Left hindlimb (tissue), 1 donor: ENCODE measurements at regions not wholly inside any gene's neighbourhood (a gene's known extent, or its start where the extent isn't known, plus 50 kb on each side); places are given as distances from the start of the nearest gene placed in this dataset.

Experiments
- DNase-seq: peaks from one replicate; pipeline ENCODE4 v3.0.0-alpha.2; 2018

DNA sequence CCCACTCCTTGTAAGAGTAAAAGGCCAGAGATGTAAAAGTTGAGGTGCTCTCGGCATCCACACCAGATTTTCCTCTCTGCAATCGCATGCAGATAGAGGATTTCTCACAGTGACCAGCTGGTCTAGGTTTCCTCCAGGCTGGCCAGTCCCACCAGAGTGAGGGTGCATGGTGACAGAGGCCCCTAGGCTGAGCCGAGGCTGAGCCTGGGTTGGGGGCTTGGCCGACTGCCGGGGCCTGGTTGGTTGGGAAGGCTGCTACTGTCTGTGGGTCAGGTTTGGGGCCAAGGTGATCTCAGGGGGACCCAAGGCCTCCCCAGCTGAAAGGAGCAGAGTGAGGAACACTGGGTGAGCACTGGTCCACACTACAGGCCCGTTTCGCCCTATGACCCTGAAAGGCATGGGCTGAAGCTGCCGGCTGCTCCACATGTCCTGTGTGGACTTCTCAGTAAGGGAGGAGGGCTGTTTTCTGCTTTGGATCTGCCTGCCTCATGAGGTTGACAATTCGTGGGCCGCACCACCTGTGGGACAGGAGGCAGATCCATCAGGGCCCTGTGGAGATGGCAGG lies 400.8 kb upstream of the IRX4 start:
- no peak for DNase-seq

DNA sequence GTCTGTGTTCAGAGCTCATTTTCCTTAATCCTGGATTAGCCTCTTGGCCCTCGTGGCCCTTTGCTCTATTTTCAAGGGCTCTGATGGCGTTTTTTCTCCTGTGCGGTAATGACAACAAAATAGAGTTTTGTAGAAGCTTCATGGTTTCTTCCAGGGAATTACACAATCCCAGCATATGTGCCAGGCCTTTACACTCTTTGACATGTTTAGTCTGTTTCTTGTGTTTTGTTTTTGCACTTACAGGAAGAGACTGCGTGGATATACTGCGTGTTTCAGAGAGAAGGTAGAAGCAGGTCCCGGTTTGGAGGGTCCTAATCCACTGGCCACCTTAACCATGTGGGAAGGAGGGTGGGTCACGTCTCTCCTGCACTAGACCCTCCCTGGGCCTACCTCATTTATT lies 400.2 kb upstream of the IRX4 start:
- no peak for DNase-seq

DNA sequence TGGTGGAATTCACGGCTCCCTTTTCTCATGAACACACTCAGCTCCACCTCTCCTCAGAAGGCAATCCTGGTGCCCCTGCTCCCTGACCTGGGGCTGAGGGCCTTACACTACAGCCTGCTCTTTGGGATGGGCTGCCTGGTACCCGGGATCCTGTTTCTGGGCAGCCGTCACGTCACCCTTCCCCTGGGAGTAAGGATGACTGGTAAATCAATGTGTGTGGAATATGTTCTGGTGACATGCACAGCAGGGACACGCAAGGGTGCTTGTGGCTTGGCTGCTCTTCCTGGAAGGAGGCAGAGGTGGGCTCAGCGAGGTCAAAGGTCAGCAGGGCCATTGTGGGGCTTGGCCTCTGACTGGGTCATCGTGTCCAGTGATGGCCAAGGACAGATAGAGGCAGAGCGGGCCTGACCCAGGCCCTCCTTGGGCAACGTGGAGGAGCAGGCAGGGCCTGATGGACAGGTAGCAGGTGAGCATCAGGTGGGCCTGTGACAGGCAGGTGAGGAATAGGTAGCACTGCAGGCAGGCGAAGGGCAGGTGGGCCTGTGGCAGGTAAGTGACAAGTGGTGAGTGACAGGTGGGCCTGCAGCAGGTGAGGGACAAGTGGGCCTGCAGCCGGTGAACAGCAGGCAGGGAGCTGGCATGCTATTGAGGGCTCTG lies 399.4 kb upstream of the IRX4 start:
- DNase-seq = no peak

DNA sequence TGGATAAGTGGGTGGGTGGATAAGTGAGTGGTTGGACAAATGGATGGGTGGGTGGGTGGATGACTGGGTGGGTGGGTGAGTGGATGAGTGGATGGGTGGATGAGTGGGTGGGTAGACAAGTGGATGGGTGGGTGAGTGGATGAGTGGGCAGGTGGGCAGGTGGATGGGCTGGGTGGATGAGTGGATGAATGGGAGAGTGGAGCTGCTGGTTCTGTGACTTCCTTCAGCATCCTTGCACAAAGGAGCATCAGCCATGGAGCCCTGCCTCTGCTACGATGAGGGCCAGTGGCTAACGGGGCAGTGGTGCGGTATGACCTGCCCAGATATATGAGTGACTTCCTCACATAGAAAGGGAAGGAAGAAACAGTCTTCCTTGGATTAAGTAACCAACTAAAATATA lies 398.7 kb upstream of the IRX4 start:
- DNase-seq = no peak

DNA sequence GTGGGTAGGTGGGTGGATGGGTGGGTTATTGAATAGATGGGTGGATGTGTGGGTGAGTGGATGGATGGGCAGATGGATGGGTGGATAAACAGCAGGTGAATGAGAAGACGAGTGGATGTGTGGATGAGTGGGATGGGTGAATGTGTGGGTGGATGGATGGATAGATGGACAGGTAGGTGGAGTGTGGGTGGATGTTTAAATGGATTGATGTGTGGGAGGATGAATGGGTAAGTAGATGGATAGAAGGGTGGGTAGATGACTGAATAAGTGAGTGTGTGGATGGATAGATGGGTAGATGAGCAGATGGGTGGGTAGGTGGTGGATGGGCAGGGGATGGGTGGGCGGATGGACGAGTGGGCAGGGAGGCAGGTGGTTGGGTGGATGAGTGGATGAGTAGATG lies 397.6 kb upstream of the IRX4 start:
- DNase-seq = no peak

DNA sequence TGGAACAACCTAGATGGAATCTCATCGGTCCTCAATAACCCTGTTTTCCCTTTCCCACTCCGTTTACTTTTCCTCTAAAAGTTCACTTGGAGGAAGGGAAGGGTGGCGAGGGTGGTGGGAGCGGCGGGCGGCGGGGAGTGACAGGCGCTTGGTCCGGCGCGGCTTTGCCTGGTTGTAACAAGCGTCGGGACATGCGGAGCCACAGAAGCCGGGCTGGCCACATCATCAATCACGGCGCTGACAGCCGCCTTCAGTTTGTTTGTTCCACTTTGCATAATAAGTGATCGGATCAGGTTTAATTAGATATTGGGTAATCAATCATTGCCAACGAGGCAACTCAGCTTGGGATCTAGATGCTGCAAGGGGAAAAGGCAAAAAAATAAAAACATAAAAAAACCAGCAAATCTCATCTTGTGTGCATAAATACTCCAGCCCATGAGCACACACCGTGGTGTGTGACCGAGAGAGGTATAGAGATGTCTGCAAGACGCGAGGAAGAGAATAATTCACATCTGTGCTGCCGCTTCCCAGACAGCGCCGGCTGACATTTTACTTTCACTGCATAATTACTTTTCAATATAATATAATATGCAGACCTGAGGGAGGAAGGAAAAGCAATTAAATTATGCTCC lies 396.2 kb upstream of the IRX4 start:
- DNase-seq = no peak

DNA sequence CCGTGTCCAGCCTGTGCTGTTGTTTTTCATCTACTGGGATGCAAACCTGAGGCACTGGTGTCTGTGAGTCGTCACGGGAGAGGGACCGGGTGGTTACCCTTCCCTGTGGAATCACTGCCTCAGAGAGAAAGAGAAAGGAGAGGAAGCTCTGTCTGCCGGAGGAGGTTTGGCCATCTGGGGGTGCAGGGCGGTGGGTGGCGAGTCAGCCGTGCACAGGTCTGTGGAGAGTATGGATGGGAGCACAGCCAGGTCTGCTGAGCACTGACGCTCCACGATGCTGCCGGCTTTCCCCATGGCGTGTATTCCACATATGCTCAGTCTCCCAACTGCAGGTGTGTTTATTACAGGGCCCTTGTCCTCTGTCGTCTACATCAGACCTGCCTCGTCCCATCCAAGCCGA lies 395.2 kb upstream of the IRX4 start:
- no peak for DNase-seq

DNA sequence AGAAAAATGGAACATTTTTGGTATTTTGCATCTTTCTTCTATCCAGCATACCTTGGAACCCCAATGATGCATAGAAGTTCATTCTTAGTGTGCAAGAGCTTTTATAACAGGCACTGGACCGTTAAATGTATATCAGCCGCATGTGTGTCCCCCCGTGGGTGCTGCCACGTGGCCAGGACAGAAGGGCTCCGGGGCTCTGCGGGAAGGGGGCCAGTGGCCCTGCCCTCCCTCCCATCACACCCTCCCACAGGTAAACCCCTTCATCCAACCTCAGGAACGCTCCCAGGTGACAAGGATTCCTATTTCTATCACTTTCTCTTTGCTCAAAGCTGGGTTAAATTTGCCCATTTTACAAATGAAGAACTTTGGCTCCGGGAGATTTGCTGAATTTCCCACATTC lies 393.4 kb upstream of the IRX4 start:
- no peak for DNase-seq

DNA sequence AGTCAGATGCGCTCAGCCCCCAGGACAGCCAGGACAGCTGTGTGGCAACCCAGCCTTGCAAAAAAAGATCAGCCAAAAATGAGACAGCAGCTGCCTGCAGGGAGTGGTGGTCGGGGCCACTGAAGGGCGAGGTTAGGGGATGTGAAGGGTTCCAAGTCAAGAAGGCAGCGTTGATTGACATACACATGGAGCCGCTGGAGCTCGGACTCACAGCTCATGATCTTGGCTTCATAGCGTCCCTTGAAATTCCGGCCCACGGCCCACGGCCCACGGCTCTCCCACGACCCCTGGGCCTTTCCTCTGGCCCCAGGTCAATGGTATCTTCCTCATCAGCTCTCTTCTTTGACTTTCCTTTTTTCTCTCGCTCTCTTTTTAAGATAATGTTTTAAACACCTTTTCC lies 390.0 kb upstream of the IRX4 start:
- no peak for DNase-seq

DNA sequence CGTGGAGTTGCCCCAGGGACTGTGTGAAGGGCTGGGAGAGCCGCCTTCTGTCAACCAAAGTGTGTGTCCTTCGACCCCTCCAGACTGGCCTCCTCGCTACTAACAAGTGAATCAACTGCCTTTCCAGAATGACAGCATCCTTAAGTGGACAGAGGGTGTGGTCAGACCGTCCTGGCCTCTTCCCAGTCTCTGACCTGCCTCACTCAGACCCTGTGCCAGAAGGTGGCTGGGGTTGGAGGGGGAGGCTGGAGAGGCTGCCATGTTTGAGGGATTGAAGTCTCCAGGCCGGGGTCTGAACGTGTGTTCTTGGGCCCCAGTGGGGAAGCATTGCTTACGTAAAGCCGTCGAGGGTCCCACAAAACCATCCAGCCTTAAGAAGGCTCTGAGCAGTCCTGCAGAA lies 389.3 kb upstream of the IRX4 start:
- DNase-seq = no peak

DNA sequence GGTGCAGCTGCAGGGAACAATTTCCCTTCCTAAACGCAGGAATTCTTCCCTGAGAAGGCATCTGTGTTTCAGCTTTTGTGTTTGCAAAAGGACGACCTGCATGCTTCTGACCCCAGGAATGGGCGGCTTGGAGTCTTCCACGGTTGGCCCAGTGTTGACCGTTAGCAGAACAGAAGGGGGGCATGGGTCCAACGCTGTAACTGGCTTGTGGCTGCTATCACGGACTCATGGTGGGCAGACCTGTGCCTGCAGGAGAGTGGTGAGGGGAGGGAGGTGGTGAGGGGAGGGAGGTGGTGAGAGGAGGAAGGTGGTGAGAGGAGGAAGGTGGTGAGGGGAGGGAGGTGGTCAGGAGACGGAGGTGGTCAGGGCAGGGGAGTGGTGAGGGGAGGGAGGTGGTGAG lies 388.6 kb upstream of the IRX4 start:
- no peak for DNase-seq

DNA sequence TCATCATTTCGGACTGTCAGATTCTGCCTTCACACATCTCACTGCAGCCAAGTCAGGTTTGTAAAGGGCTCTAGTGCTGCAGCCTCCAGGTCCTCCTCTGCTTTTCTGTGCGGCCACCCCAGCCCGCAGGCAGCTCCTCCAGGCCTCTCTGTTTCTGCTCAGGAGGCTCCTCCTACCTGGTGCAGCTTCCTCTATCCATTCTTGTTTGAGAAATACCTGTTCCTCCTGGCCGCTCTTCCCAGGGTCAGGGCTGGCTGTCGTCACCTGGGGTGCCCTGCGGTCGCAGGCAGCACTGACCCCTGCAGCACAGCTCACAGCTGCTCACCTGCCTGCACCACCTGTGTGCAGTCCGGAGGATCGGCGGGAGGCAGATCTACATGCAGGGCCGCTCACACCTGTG lies 387.7 kb upstream of the IRX4 start:
- no peak for DNase-seq

DNA sequence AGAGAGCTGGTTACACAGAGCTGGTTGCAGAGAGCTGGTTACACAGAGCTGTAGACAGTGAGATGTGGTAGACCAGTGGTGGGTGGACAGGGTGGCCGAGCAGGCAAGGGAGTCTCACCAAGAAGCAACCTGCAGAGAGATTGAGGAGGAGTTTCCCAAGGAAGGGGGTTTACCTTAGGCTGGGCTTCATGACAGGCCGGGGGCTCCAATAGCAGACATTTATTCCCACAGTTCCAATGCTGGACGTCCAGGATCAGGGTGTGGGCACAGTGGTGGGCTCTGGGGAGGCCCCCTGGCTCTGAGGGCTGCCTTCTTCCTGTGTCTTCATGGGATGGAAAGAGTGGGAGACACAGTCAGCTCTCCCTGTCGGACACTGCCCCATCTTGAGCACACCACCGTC lies 386.9 kb upstream of the IRX4 start:
- DNase-seq = no peak

DNA sequence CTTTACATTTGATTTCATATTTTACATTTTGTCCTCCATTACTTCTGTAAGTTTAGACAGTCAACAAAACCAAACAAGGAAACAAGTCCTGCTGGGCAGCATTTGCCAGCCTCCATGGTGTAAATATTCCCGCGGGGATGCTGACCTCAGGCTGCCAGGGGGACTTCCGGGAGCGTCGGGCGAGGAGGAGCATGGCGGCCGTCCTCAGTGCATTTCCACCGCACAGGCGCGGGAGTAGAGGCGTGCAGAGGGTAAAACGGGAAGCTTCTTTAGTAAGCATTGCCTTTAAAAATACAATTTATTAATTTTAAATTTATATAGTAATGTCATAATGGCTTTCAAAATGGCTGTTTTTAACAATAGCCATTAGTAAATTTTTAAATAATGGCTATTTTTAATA lies 385.3 kb upstream of the IRX4 start:
- DNase-seq = no peak

DNA sequence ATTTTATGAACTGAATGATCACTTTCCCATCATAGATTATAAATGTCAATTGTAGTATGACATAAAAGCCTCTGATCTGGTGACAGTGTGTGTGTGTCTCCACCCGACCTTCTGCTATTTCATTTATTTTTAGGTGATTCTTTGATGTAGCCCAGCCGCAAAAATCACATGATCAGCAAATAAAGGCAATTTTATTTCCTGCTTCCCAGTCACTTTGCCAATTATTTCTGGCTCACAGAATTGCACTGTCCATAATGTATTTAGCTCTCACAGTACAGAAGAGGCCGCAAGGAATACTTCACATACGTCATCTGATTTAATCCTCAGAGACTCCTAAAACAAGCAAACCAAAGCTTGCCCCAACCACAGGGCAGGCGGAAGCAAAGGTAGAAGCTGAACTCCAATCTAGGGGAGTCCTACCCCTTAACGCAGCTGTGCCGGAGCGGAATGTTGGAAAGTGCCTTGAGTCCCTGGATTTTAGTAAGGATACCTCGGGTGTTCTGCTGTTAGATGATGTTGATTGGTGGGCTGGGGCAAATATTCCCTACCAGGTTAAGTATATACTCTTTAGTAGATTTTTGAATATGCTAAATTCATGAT lies 384.0 kb upstream of the IRX4 start:
- peak; percentile 4 for DNase-seq

DNA sequence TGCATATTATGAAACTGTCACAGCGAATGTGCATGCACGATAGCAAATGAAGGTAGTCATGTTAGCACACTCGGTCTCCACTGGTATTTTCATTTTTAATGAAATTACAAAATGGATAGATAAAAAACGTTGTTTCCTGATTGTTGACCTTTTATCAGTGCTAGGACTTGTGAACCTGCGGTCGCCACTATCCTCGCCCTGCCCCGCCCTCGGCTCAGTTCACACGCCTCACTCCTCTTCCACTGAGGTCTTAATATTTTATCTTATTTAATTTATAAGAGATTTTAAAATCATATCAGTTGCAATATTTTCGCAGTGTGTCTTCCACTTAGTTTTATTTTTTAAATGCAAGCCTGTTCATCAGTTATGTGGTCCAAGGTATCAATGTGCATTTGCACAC lies 382.6 kb upstream of the IRX4 start:
- no peak for DNase-seq

DNA sequence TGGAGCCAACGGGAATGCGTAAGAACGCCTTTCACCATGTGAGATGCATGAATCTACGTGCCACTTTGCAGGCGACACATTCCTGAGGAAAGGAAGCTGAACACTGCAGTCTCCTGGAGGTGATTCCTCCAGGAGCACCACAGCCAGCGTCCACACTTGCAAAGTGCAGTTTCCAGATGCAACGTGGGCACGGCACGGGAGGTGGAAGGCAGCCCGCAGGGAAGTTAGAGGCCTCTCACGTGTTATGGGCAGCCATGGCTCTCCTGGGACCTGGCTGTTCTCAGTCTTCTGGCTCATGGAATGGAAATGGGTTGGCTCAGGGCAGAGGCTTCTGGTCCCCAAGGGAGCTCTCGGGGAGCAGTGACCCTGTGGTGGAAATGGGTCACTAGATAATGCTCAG lies 381.0 kb upstream of the IRX4 start:
- no peak for DNase-seq

DNA sequence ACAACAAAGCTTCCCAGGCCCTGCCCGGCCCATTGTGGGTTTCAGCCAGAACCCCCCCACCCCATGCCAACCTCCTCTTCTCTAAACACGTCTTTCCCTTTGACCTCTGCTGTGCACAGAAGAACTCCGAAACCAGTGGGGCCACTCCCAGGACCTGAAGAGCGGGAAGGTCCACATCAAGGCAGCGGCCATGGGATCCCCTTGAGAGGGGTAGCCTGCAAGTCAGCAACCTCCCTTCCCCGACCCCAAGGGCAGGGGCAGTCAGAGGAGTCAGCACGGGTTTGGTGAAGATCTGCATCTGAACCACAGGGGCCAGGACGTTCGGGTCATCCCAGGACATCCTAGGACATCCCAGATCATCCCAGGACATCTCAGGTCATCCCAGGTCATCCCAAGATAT lies 379.9 kb upstream of the IRX4 start:
- DNase-seq = no peak

DNA sequence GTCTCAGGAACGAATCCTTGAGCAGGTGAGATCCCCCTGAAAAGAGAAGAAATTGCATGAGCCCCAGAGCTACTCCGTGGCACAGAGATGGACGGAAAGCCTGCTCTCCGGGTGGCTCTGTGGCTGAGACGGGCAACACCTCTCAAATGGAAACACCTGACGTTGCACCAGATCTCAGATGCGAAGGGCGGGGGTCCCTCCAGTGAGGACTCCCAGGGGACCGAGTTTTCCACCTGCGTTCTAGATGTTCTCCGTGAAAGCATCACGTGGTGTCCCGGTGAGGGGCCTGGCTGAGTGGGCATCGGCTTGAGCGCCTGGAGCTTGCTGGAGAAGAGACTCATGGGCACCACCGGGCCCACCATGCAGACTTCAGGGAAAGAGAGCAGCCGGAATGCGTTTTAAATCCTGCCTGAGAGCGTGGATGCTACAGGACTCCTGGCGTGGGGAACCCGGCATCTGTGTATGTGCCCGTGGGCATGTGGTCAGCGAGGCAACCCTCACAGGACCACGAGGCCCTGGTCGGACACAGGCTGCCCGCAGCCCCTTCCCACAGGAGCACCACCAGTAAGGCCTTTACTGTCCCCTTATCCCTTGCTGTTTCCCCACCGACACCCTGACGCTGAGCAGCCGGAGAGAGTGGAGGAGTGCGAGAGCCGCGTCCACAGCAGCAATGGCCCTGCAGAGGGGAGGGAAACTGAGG lies 378.4 kb upstream of the IRX4 start:
- DNase-seq = no peak

DNA sequence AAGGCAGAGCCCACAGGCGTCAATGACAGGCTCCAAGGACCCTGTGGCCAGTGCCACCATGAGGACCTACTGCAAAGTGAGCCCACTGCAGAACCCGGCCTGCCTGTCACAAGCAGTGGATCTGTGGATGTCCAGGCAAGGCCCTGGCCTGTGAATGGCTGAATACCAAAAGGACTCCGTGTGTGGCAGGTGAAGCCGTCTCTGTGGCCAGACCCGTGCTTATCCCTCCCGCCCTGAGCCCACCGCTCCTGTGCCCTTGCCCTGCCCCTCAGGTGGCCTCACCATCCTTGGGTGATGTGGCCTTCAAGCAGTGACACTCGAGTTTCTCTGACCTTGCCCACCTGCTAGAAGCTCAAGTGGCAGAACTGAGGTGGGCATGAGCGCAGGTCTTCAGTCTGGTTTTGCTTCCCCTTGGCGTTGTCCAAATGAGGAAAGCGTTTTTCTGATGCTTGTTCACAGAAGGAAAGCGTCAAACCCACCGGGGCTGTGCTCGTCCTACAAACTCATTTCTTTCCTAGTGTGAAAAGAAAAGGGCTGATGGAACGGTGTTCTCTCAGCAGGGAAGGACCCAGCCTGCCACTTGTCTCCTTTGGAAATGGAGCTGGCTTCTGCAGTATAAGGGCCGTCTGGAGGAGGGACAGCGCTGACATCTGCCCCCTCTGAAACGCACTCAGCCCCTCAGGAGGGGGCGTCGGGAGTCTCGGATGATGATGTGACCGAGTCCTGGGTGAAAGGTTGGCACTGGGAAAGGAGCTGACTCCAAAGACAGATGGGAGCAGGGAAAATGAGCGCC lies 377.7 kb upstream of the IRX4 start:
- DNase-seq = no peak

DNA sequence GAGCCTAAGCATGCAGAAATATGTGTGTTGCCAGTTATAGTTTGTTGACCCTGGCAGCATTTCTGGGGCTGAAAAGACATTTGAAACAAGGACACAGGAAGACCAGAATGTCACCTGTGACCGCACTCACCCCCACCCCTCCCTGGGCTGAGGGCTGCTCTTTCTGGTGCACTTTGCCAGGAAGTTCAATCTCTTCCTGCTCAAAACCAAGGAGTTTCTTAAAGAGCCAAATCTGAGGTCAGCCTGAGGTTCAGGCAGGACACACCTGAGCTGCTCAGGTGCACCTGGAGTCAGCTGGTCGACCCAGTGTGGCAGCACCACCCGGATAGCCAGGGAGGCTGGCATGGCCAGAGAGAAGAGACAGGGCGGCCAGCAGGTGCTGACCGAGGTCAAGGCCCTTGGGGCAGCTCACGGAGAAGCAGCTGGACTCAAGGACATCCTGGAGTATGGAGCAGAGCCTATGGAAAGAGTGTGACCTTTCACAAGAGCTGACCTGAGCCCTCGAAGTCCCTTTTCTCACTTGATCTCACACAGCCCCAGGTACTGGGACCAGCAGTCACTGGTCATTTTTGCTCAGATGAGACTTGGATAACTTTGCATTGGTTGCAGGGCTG lies 376.9 kb upstream of the IRX4 start:
- DNase-seq = no peak

DNA sequence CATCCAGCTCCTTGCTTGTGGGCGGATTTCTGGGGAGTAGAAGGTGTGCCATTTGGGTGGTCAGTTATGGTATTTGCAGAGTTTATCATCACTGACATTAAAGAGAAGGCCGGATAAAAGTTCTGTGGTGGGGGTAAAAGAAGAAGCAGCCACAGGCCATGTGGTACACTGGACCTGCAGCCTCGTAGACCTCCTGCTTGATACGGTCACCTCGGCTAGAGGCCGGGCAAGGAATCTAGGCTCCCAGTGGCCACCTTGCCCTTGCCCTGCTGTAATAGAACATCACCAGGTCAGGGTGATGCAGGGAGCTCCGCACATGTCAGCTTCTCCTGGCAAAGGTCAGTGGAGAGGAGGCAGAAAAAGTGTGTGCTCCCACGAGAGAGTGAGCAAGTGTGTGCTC lies 376.1 kb upstream of the IRX4 start:
- DNase-seq = no peak
